ENCODE measurements at regions not wholly inside any gene's neighbourhood (a gene's known extent, or its start where the extent isn't known, plus 50 kb on each side); places are given as distances from the start of the nearest gene placed in this dataset.

- Mint-ChIP-seq H3K27me3 (ENCODE audit: low read depth, poor library complexity) (no peaks in the 10 kb centered on the region), H3K27ac (no peak overlapping the region), H3K36me3 (ENCODE audit: low read depth) (no peaks in the 10 kb centered on the region), H3K4me3 (no peak overlapping the region), H3K4me1 (peaks cover 89% of the 10 kb centered on the region), H3K9me3 (no peaks in the 10 kb centered on the region)
- no peak for TF ChIP-seq CTCF (IDR thresholded peaks at IDR 0.05)
- no peak for DNase-seq
These were observed 249.4 kb downstream of the MEIS1 start for GRCh38 chr2:66684289-66684688.

GRCh38 chr2:66686755-66687154 lies 251.8 kb downstream of the MEIS1 start:
- H3K27me3 Mint-ChIP-seq (ENCODE audit: low read depth, poor library complexity) = no peaks in the 10 kb centered on the region
- no peak for DNase-seq
- TF ChIP-seq CTCF (IDR thresholded peaks at IDR 0.05) = no peak

GRCh38 chr2:66688951-66689350 lies 254.0 kb downstream of the MEIS1 start:
- Mint-ChIP-seq H3K4me3 (no peak overlapping the region), H3K36me3 (ENCODE audit: low read depth) (no peaks in the 10 kb centered on the region), H3K9me3 (no peaks in the 10 kb centered on the region), H3K27ac (peak overlapping the region; percentile 99), H3K4me1 (peaks cover 88% of the 10 kb centered on the region), H3K27me3 (ENCODE audit: low read depth, poor library complexity) (no peaks in the 10 kb centered on the region)
- DNase-seq = no peak
- TF ChIP-seq CTCF (IDR thresholded peaks at IDR 0.05) = no peak

More at GRCh38 chr2:66686755-66687154, 251.8 kb downstream of the MEIS1 start:
- Mint-ChIP-seq H3K4me1 (peaks cover 89% of the 10 kb centered on the region), H3K27ac (no peak overlapping the region), H3K4me3 (no peak overlapping the region), H3K9me3 (no peaks in the 10 kb centered on the region), H3K36me3 (ENCODE audit: low read depth) (no peaks in the 10 kb centered on the region)

GRCh38 chr2:66689456-66690051 lies 254.6 kb downstream of the MEIS1 start:
- Mint-ChIP-seq H3K27me3 (ENCODE audit: low read depth, poor library complexity) (no peaks in the 10 kb centered on the region), H3K27ac (peak overlapping the region; percentile 99), H3K9me3 (no peaks in the 10 kb centered on the region), H3K36me3 (ENCODE audit: low read depth) (no peaks in the 10 kb centered on the region), H3K4me1 (peaks cover 90% of the 10 kb centered on the region), H3K4me3 (no peak overlapping the region)
- TF ChIP-seq CTCF (IDR thresholded peaks at IDR 0.05) = no peak
- DNase-seq = no peak

- no peaks in the 10 kb centered on the region for H3K27me3 Mint-ChIP-seq (ENCODE audit: low read depth, poor library complexity)
- H3K9me3 Mint-ChIP-seq = no peaks in the 10 kb centered on the region
- H3K27ac Mint-ChIP-seq = peak overlapping the region; percentile 93
- H3K36me3 Mint-ChIP-seq (ENCODE audit: low read depth) = no peaks in the 10 kb centered on the region
- DNase-seq = no peak
- H3K4me1 Mint-ChIP-seq = peaks cover 96% of the 10 kb centered on the region
- no peak for TF ChIP-seq CTCF (IDR thresholded peaks at IDR 0.05)
- peak overlapping the region; percentile 78 for H3K4me3 Mint-ChIP-seq
These were observed 256.4 kb downstream of the MEIS1 start for GRCh38 chr2:66691031-66691965.

Measured in nephron progenitor cell (in vitro differentiated cells).